Sigmoid colon (tissue), 6 donors: ENCODE measurements at regions not wholly inside any gene's neighbourhood (a gene's known extent, or its start where the extent isn't known, plus 50 kb on each side); places are given as distances from the start of the nearest gene placed in this dataset.

Source experiments
- DNase-seq: peaks from one replicate; pipeline ENCODE4 v3.0.0-alpha.2; 2019
- H3K27ac ChIP-seq, 4 donors: fragments of 200-600 bp; sonication (generic); one replicate each; pipeline ENCODE4 v1.5.1; 2016 to 2019; ENCODE audit warnings: mild to moderate bottlenecking in 1 of 4
- H3K27me3 ChIP-seq, 3 donors: fragments of 200-600 bp; sonication (generic); one replicate each; pipeline ENCODE4 v1.5.1; 2019; ENCODE audit warnings: mild to moderate bottlenecking in 1 of 3
- H3K36me3 ChIP-seq, 4 donors: fragments of 200-600 bp; sonication (generic); one replicate each; pipeline ENCODE4 v1.5.1; 2016 to 2019
- H3K4me1 ChIP-seq, 4 donors: fragments of 200-600 bp; sonication (generic); one replicate each; pipeline ENCODE4 v1.5.1; 2017 to 2019
- H3K4me3 ChIP-seq, 4 donors: fragments of 200-600 bp; sonication (generic); one replicate each; pipeline ENCODE4 v1.5.1; 2017 to 2019; ENCODE audit warnings: mild to moderate bottlenecking in 2 of 4, moderate library complexity in 1 of 4
- H3K9me3 ChIP-seq, 4 donors: fragments of 200-600 bp in 3 of 4; sonication (generic) in 3 of 4; one replicate each; pipeline versions ENCODE4 v1.5.1 to v1.6.1; 2013 to 2019
- CTCF ChIP-seq, 4 experiments: fragments of 450-650 bp in 3 of 4; fragments of 200-600 bp in 1 of 4; IDR thresholded peaks; one replicate each; pipeline ENCODE4 v1.5.1; 2016 to 2019; ENCODE audit warnings: antibody characterized with exemption in 4 of 4, mild to moderate bottlenecking in 3 of 4, moderate library complexity in 2 of 4
- EP300 ChIP-seq, 4 donors: sonication (generic); formaldehyde crosslinking; IDR thresholded peaks; one replicate each; pipeline ENCODE4 v1.6.1; 2017; ENCODE audit warnings: antibody characterized with exemption in 4 of 4
- POLR2A ChIP-seq, 2 donors: fragments of 450-650 bp; IDR thresholded peaks; one replicate each; pipeline ENCODE4 v1.6.1; 2016; ENCODE audit warnings: antibody characterized with exemption in 2 of 2, mild to moderate bottlenecking in 2 of 2, moderate library complexity in 2 of 2
- POLR2AphosphoS5 ChIP-seq, 4 donors: sonication (generic); formaldehyde crosslinking; IDR thresholded peaks; one replicate each; pipeline ENCODE4 v1.6.1; 2017; ENCODE audit warnings: antibody characterized with exemption in 4 of 4
- WGBS, 2 donors: extraction: QIAGEN DNeasy Blood & Tissue Kit; methylation state at CpG; one replicate each; pipeline ENCODE4 v1.1.7; 2013; 5-methylcytosine and 5-hydroxymethylcytosine counted together
- intact Hi-C: fragments of 100-400 bp; cut with DNase I; formaldehyde crosslinking; loops from one replicate; pipeline ENCODE4 v1.15.1; 2023
- donor health status: healthy with polysubstance abuse.
- donor health status: healthy.

- no peaks in the 10 kb centered on the region for H3K9me3 ChIP-seq
- H3K27me3 ChIP-seq = no peaks in the 10 kb centered on the region
- DNase-seq = no peak
- H3K36me3 ChIP-seq = no peaks in the 10 kb centered on the region
- no peak overlapping the region for H3K27ac ChIP-seq
- no peaks in the 10 kb centered on the region for H3K4me1 ChIP-seq
- 69 to 73% methylated on average over 11 of the region's 11 CpGs for WGBS, 2 donors
- no peak overlapping the region for H3K4me3 ChIP-seq
- intact Hi-C loops = no loop called here
- TF ChIP-seq CTCF (IDR thresholded peaks at IDR 0.05) (no peak), POLR2A (IDR thresholded peaks at IDR 0.05) (no peak), POLR2AphosphoS5 (IDR thresholded peaks at IDR 0.05) (no peak), EP300 (IDR thresholded peaks at IDR 0.05) (no peak)
These were observed 373.1 kb upstream of the WWC1 start for GRCh38 chr5:167918184-167918812.

- TF ChIP-seq POLR2AphosphoS5 (IDR thresholded peaks at IDR 0.05) = no peak
- TF ChIP-seq EP300 (IDR thresholded peaks at IDR 0.05) = no peak
- TF ChIP-seq POLR2A (IDR thresholded peaks at IDR 0.05) = no peak
- no peak for TF ChIP-seq CTCF (IDR thresholded peaks at IDR 0.05)
- WGBS, 2 donors = 62 to 72% methylated on average over 11 of the region's 11 CpGs
- Histone ChIP-seq H3K36me3 (no peaks in the 10 kb centered on the region), H3K27ac (no peak overlapping the region), H3K4me1 (no peaks in the 10 kb centered on the region), H3K4me3 (no peak overlapping the region), H3K27me3 (no peaks in the 10 kb centered on the region), H3K9me3 (no peaks in the 10 kb centered on the region)
- DNase-seq = no peak
- intact Hi-C loops = no loop called here
These were observed 372.5 kb upstream of the WWC1 start for GRCh38 chr5:167918813-167919483.

GRCh38 chr5:167920589-167920988, 370.9 kb upstream of the WWC1 start:
- TF ChIP-seq CTCF (IDR thresholded peaks at IDR 0.05) (no peak), EP300 (IDR thresholded peaks at IDR 0.05) (no peak), POLR2AphosphoS5 (IDR thresholded peaks at IDR 0.05) (no peak), POLR2A (IDR thresholded peaks at IDR 0.05) (no peak)
- no peaks in the 10 kb centered on the region for H3K9me3 ChIP-seq
- 36 to 39% methylated on average over 2 of the region's 2 CpGs for WGBS, 2 donors
- intact Hi-C loops = no loop called here
- DNase-seq = no peak
- no peaks in the 10 kb centered on the region for H3K36me3 ChIP-seq
- H3K27ac ChIP-seq = no peak overlapping the region
- H3K4me3 ChIP-seq = no peak overlapping the region
- H3K4me1 ChIP-seq = no peaks in the 10 kb centered on the region
- no peaks in the 10 kb centered on the region for H3K27me3 ChIP-seq

GRCh38 chr5:167921796-167922195, 369.6 kb upstream of the WWC1 start:
- intact Hi-C loops = no loop called here
- Histone ChIP-seq H3K4me1 (no peaks in the 10 kb centered on the region), H3K4me3 (no peak overlapping the region), H3K27me3 (no peaks in the 10 kb centered on the region), H3K27ac (no peak overlapping the region), H3K36me3 (no peaks in the 10 kb centered on the region), H3K9me3 (no peaks in the 10 kb centered on the region)
- DNase-seq = no peak
- TF ChIP-seq CTCF (IDR thresholded peaks at IDR 0.05) (no peak), EP300 (IDR thresholded peaks at IDR 0.05) (no peak), POLR2AphosphoS5 (IDR thresholded peaks at IDR 0.05) (no peak)

- H3K4me3 ChIP-seq = no peak overlapping the region
- TF ChIP-seq POLR2A (IDR thresholded peaks at IDR 0.05) = no peak
- TF ChIP-seq POLR2AphosphoS5 (IDR thresholded peaks at IDR 0.05) = no peak
- TF ChIP-seq EP300 (IDR thresholded peaks at IDR 0.05) = no peak
- TF ChIP-seq CTCF (IDR thresholded peaks at IDR 0.05) = no peak
- no peaks in the 10 kb centered on the region for H3K9me3 ChIP-seq
- H3K4me1 ChIP-seq = no peaks in the 10 kb centered on the region
- 77 to 89% methylated on average over 4 of the region's 4 CpGs for WGBS, 2 donors
- DNase-seq = no peak
- intact Hi-C loops = no loop called here
- H3K27ac ChIP-seq = no peak overlapping the region
- H3K36me3 ChIP-seq = no peaks in the 10 kb centered on the region
- H3K27me3 ChIP-seq = no peaks in the 10 kb centered on the region
These were observed 368.0 kb upstream of the WWC1 start for GRCh38 chr5:167923396-167923795.
